Stimulated activated effector memory CD8-positive, alpha-beta T cell treated with anti-CD3 and anti-CD28 coated beads, Interleukin-12 subunit alpha, Interleukin-12 subunit beta, amount 100 ng/mL, for 72 hours (primary cell): ENCODE measurements at regions not wholly inside any gene's neighbourhood (a gene's known extent, or its start where the extent isn't known, plus 50 kb on each side); places are given as distances from the start of the nearest gene placed in this dataset.
"Not testable (repeated sequence)": the region's sequence is repeated elsewhere in the genome, so short reads cannot be mapped to it uniquely, and the experiment has no call there.

Experiments used
- ATAC-seq: fragments of 150-1000 bp; cut with Tn5 transposase; 2 replicates; pipeline ENCODE4 v1.10.0; 2021
- DNase-seq, 2 donors: peaks; one replicate each; pipeline ENCODE4 v3.0.0; 2021 to 2022; ENCODE audit warnings: low spot score in 2 of 2
- H3K27ac Mint-ChIP-seq: one replicate; pipeline ENCODE4 v1.8.0; 2022; ENCODE audit warnings: mild to moderate bottlenecking, mixed read lengths
- H3K36me3 Mint-ChIP-seq: one replicate; pipeline ENCODE4 v1.8.0; 2022; ENCODE audit warnings: mild to moderate bottlenecking, mixed read lengths
- H3K4me1 Mint-ChIP-seq: one replicate; pipeline ENCODE4 v1.8.0; 2022; ENCODE audit warnings: mixed read lengths
- H3K4me3 Mint-ChIP-seq: one replicate; pipeline ENCODE4 v1.8.0; 2022; ENCODE audit warnings: mild to moderate bottlenecking, mixed read lengths
- H3K9me3 Mint-ChIP-seq: one replicate; pipeline ENCODE4 v1.8.0; 2022; ENCODE audit warnings: mixed read lengths

GRCh38 chr12:76292891-76293290 lies 55.3 kb downstream of the BBS10 start:
- not testable (repeated sequence) for H3K27ac Mint-ChIP-seq, H3K4me1 Mint-ChIP-seq, DNase-seq, ATAC-seq, H3K36me3 Mint-ChIP-seq, H3K9me3 Mint-ChIP-seq, H3K4me3 Mint-ChIP-seq

- not testable (repeated sequence) for H3K4me3 Mint-ChIP-seq, ATAC-seq, H3K36me3 Mint-ChIP-seq, H3K27ac Mint-ChIP-seq, H3K4me1 Mint-ChIP-seq, DNase-seq, H3K9me3 Mint-ChIP-seq
Measured at GRCh38 chr12:76292305-76292704, 55.9 kb downstream of the BBS10 start.

- no peak for DNase-seq
- Mint-ChIP-seq H3K27ac (no peak overlapping the region), H3K4me1 (no peaks in the 10 kb centered on the region), H3K4me3 (no peak overlapping the region), H3K9me3 (no peaks in the 10 kb centered on the region), H3K36me3 (no peaks in the 10 kb centered on the region)
- ATAC-seq = no peak
Measured at GRCh38 chr12:76290963-76291859, 57.0 kb downstream of the BBS10 start.

- DNase-seq (no peak), ATAC-seq (no peak)
- no peak overlapping the region for H3K4me3 Mint-ChIP-seq
- no peaks in the 10 kb centered on the region for H3K4me1 Mint-ChIP-seq
- no peaks in the 10 kb centered on the region for H3K36me3 Mint-ChIP-seq
- no peak overlapping the region for H3K27ac Mint-ChIP-seq
- H3K9me3 Mint-ChIP-seq = no peaks in the 10 kb centered on the region
Measured at GRCh38 chr12:76288218-76288617, 60.0 kb downstream of the BBS10 start.

GRCh38 chr12:76284816-76285750 lies 63.1 kb downstream of the BBS10 start:
- no peak for ATAC-seq
- no peak overlapping the region for H3K4me3 Mint-ChIP-seq
- no peaks in the 10 kb centered on the region for H3K9me3 Mint-ChIP-seq
- no peak overlapping the region for H3K27ac Mint-ChIP-seq
- no peak for DNase-seq
- no peaks in the 10 kb centered on the region for H3K4me1 Mint-ChIP-seq
- H3K36me3 Mint-ChIP-seq = no peaks in the 10 kb centered on the region

- Mint-ChIP-seq H3K4me3 (no peak overlapping the region), H3K27ac (no peak overlapping the region), H3K4me1 (no peaks in the 10 kb centered on the region), H3K36me3 (no peaks in the 10 kb centered on the region), H3K9me3 (no peaks in the 10 kb centered on the region)
- ATAC-seq (no peak), DNase-seq (no peak)
Measured at GRCh38 chr12:76282744-76283143, 65.5 kb downstream of the BBS10 start.

- peaks cover 7% of the 10 kb centered on the region for H3K4me1 Mint-ChIP-seq
- H3K4me3 Mint-ChIP-seq = no peak overlapping the region
- H3K9me3 Mint-ChIP-seq = no peaks in the 10 kb centered on the region
- no peak overlapping the region for H3K27ac Mint-ChIP-seq
- ATAC-seq = no peak
- DNase-seq = no peak
- H3K36me3 Mint-ChIP-seq = no peaks in the 10 kb centered on the region
Measured at GRCh38 chr12:76277480-76277879, 70.7 kb downstream of the BBS10 start.

- DNase-seq (no peak), ATAC-seq (no peak)
- no peak overlapping the region for H3K27ac Mint-ChIP-seq
- no peak overlapping the region for H3K4me3 Mint-ChIP-seq
- no peaks in the 10 kb centered on the region for H3K9me3 Mint-ChIP-seq
- H3K36me3 Mint-ChIP-seq = no peaks in the 10 kb centered on the region
- H3K4me1 Mint-ChIP-seq = peaks cover 7% of the 10 kb centered on the region
Measured at GRCh38 chr12:76276499-76277151, 71.6 kb downstream of the BBS10 start.

- Mint-ChIP-seq H3K27ac (peak overlapping the region; percentile 30), H3K4me1 (peaks cover 7% of the 10 kb centered on the region), H3K4me3 (no peak overlapping the region), H3K36me3 (no peaks in the 10 kb centered on the region), H3K9me3 (no peaks in the 10 kb centered on the region)
- DNase-seq (no peak), ATAC-seq (no peak)
Measured at GRCh38 chr12:76275511-76276093, 72.6 kb downstream of the BBS10 start.

GRCh38 chr12:76274420-76275083 lies 73.7 kb downstream of the BBS10 start:
- ATAC-seq = peak; percentile 92
- Mint-ChIP-seq H3K9me3 (no peaks in the 10 kb centered on the region), H3K4me1 (peaks cover 7% of the 10 kb centered on the region), H3K36me3 (no peaks in the 10 kb centered on the region), H3K27ac (peak overlapping the region; percentile 41), H3K4me3 (no peak overlapping the region)
- no peak for DNase-seq

GRCh38 chr12:76272287-76272686 lies 75.9 kb downstream of the BBS10 start:
- H3K27ac Mint-ChIP-seq = no peak overlapping the region
- DNase-seq = no peak

GRCh38 chr12:76270657-76271358 lies 77.4 kb downstream of the BBS10 start:
- Mint-ChIP-seq H3K36me3 (no peaks in the 10 kb centered on the region), H3K4me1 (peaks cover 6% of the 10 kb centered on the region), H3K27ac (no peak overlapping the region), H3K4me3 (no peak overlapping the region), H3K9me3 (no peaks in the 10 kb centered on the region)
- DNase-seq (no peak), ATAC-seq (no peak)

More at GRCh38 chr12:76272287-76272686, 75.9 kb downstream of the BBS10 start:
- Mint-ChIP-seq H3K36me3 (no peaks in the 10 kb centered on the region), H3K4me3 (no peak overlapping the region), H3K4me1 (peaks cover 7% of the 10 kb centered on the region), H3K9me3 (no peaks in the 10 kb centered on the region)
- ATAC-seq = no peak

- no peak overlapping the region for H3K27ac Mint-ChIP-seq
- H3K4me1 Mint-ChIP-seq = no peaks in the 10 kb centered on the region
- H3K36me3 Mint-ChIP-seq = no peaks in the 10 kb centered on the region
- no peak for ATAC-seq
- no peaks in the 10 kb centered on the region for H3K9me3 Mint-ChIP-seq
- H3K4me3 Mint-ChIP-seq = no peak overlapping the region
- DNase-seq = no peak
Measured at GRCh38 chr12:76268267-76268666, 79.9 kb downstream of the BBS10 start.

GRCh38 chr12:76266797-76267196 lies 81.4 kb downstream of the BBS10 start:
- ATAC-seq (peak; percentile 51), DNase-seq (no peak)
- Mint-ChIP-seq H3K27ac (no peak overlapping the region), H3K4me3 (no peak overlapping the region), H3K4me1 (no peaks in the 10 kb centered on the region), H3K9me3 (no peaks in the 10 kb centered on the region), H3K36me3 (no peaks in the 10 kb centered on the region)
